SKM-1 (cell line): ENCODE measurements at regions not wholly inside any gene's neighbourhood (a gene's known extent, or its start where the extent isn't known, plus 50 kb on each side); places are given as distances from the start of the nearest gene placed in this dataset.

ENCODE experiments used
- DNase-seq: peaks from one replicate; lab custom pipeline; 2025; ENCODE audit not compliant: unreplicated experiment; lab: John Stamatoyannopoulos, UW

DNA sequence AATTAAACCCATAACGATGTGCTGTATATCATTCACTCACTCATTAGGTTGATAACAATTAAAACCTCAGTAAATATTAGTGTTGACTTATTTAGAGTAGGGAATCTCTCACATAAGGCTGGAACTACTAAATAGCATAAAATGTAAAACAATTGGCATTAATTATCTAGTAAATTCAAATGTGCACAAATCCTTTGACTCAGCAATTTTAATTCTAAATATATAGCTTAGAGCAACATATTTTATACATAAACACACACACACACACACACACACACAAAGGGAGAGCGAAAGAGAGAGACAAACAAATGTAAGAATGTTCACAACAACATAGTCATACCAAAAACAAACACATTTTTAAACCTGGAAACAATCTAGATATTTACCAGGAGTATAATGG, 443.1 kb upstream of the KCNH7 start:
- no peak for DNase-seq

DNA sequence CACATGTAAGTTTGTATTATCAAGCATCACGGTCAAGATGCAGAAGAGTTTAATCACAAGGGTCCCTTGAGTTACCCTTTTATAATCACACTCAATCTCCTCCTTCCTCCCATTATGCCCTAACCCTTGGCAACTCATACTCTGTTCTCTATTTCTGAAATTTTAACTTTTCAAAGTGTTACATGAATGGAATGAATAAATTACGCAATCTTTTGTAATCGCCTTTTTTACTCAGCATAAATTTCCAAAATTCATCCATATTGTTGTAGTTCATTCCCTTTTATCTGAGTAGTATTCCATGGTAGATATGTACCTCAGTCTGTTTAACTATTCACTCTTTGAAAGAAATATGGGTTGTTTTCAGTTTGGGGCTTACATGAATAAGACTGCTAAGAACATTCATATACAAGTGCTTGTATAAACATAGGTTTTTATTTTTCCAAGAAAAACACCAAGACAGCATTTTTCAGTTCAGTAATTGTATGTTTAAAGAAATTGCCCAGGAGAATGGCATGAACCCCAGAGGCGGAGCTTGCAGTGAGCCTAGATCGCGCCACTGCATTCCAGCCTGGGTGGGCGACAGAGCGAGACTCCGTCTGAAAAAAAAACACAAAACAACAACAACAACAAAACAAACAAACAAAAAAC, 430.9 kb upstream of the KCNH7 start:
- no peak for DNase-seq

- DNase-seq, result no peak
These were observed 428.2 kb upstream of the KCNH7 start for GRCh38 chr2:163266772-163267171.

DNA sequence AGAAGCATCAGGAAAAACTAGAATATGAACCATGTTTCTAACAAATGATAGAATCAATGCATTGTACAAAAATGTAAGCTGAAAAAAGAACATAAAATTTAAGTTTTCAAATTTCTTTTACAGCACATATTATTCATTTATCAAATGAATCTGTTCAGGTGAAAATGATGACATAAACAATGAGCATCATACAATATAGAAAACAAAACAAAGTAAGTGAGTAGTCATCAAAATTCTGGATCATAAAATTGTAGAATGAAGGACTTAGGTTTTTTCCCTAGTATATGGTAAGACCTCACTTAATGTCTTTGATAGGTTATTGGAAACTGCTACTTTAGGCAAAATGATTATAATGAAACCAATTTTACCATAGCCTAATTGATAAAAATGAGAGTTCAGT, 427.0 kb upstream of the KCNH7 start:
- DNase-seq, result no peak

- DNase-seq, result no peak
These were observed 425.8 kb upstream of the KCNH7 start for GRCh38 chr2:163264341-163264740.

DNA sequence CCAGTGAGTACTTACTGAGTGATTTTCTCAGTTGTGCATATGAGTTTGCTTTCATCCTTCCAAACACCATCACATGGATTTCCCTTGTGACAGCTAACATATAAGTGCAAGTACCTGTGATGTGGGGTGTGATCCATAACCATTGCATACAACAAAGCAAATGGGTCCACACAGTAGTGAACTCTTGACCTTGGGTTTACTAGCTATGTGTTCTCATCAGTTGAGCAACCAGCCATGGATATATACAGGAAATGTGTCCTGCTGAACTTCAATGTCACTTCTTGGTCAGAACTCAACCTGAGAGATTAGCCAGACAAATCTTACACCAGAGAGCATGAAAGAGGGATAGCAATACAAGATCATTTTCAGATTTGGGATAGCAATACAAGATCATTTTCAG, 420.9 kb upstream of the KCNH7 start:
- DNase-seq, result no peak

GRCh38 chr2:163255086-163255485, 416.5 kb upstream of the KCNH7 start:
- DNase-seq, result no peak

DNA sequence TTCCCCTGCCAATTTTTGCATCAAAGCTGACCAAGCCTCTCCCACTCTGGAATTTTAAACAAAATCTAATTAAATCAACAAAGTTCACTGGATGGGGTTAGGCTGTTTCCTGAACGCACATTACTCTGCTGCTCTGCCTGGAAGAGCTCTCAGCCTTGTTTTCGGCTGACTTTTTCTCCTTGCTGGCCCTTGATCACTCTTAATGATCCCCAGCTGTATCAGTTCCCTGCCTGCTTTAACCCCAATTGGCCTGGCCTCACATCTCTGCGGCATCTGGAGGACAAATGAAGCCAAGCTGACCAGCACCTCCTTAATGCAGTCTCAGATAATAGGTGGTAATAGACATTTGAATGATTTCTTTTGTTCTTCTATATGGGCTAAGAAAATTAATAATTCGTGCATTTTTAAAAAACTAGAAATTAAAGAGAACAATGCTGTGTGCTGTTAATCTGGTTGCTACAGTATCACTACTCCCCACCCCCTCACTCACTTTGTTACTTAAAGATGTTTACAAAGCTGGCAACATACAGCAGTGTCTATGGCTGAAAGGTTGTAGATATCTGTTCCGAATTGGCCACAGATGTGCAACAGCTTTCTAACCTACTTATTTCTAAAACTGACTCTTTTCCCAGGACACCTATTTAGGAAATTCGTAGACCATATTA, 415.2 kb upstream of the KCNH7 start:
- no peak for DNase-seq

DNA sequence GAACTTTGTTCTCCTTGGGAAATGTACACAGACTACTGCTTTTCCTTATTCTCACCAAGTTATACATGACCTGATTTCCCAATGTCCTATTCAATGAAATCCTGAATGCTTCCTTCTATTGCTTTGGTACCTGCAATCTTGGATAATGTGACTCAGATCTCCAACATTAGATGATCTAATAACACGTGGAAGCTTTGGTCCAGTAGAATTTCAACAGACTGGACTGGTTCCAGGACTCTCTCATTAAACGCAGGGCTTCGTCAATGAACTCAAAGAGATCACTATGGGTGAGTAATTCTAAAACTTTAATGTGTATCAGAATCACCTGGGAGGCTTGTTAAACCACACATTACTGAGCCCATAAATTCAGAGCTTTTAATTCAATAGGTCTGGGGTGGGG, 413.6 kb upstream of the KCNH7 start:
- no peak for DNase-seq

DNA sequence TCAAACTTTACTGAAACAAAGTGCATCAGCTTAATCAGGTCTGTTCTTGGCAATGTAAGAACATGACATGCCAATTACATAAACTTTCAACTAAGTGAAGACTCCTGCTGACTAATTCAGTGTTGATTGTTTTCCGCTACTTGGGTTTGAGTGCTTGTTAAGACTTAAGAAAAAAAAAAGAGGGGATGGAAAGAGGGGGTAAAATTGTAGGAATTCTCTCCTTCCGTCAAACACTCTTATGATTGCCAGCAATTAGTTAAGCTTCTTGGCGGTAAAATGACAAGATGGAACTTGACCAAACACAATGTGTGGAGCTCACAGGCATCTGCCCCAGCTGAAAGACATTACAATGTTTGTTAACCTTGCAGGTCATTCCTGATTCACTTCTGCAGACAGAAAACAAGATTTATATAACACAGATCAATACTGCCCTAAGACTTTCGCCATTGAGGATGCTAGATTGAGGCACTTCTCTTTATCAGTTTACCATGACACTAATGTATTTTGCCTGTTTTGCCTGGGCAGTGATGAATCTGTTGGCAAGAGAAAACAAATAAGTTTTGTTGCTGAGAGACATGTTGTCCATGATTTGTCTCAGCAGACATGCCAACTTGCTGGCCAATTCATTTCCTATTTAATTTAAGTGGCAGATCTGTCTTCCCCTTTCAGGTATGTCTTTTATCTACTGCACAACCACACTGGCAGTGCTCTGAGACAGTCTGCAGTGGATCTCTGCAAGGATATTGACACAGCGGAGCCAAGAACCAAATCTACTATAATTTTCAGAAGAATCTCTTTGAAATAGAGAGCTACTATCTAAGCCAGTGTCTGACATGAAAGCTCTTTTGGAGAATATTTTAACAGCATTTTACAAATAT, 410.0 kb upstream of the KCNH7 start:
- DNase-seq, result no peak

GRCh38 chr2:163247847-163248220, 409.3 kb upstream of the KCNH7 start:
- DNase-seq, result no peak

DNA sequence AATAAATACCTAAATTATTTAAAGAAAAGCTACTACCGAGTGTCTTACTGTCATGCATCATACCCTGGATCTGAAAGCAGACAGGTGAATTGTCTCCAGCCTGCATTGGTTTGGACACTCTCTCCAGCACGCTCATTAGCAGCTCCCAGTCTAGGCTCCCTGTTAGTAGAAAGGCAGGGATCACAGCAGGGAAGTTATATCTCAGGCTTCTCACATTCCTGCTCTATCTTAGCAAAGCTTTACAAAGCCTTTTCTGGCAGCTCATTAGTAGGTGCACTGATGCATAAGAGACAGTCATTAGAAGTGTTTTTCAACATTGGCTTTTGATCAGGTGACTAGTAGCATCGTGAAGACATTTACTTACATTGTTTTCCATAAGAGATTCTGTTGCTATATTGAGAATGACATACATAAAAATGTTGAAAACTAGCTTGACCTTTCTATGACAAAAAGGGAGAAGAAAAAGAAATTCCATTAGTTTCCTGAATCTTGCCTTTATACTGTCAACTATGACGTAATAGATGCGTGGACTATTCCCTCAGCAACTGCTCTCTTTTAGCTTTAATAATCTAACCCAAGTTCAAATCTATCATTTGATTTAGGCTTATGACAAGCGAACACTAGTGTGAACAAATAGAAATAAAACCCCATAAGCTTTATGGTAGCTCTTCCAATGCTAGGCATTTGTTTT, 408.7 kb upstream of the KCNH7 start:
- no peak for DNase-seq

- no peak for DNase-seq
These were observed 407.6 kb upstream of the KCNH7 start for GRCh38 chr2:163246135-163246534.

- DNase-seq, result no peak
These were observed 398.0 kb upstream of the KCNH7 start for GRCh38 chr2:163236553-163236952.

DNA sequence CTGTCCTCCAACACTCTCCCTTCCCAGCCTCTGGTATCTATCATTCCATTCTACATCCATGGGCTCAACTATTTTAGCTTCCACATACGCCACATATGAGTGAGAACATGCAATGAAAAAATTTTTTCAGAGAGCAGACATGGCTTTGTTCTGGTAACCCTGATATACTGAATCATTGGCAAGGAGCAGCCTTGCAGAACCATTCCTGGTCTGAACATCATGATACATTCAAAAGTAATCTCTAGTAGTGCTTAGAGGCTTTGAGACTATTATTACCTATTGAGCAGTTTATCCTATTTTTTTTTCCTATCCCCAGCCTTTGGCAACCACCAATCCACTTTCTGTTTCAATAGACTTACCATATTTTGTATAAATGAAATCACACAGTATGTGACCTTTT, 393.1 kb upstream of the KCNH7 start:
- DNase-seq, result no peak

DNA sequence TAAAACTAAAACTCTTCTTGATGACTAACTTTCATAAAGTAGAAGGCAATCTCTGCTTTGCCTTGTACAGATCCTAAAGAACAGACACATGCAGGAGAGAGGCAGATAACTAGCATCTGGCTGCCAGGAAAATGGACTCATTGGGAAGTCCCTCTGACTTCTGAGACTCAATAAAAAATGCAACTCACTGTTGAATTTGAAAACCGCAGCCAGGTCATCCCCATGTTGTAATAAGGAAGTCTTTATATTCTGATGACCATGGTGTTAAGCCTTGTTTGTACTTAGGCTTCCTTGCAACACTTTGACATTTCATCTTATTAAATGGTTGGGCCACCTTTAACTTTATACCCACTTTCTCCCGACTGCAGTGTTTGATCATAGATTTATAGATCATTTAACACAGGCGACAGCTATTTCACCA, 375.1 kb upstream of the KCNH7 start:
- no peak for DNase-seq

DNA sequence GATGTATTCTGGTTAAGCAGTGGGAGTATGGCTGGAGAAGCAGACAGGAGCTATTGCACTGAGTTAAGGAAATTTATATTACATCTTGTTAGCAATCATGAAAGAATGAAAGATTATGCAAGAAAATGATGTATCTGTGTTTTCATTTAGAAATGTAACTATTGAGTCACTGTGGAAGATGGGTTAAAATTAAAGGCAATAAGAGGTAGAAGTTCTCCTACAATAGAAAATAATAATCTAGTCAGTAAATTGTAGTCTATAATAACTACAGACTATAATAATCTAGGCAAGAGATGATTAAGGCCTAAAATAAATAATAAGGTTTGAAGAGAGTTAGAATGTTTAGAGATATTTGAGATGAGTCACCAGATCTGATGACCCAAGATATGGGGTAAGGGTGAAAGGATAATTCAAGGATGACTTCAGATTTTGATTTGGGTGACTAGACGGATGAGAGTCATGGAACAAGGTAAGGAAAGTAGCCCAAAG, 371.9 kb upstream of the KCNH7 start:
- no peak for DNase-seq

DNA sequence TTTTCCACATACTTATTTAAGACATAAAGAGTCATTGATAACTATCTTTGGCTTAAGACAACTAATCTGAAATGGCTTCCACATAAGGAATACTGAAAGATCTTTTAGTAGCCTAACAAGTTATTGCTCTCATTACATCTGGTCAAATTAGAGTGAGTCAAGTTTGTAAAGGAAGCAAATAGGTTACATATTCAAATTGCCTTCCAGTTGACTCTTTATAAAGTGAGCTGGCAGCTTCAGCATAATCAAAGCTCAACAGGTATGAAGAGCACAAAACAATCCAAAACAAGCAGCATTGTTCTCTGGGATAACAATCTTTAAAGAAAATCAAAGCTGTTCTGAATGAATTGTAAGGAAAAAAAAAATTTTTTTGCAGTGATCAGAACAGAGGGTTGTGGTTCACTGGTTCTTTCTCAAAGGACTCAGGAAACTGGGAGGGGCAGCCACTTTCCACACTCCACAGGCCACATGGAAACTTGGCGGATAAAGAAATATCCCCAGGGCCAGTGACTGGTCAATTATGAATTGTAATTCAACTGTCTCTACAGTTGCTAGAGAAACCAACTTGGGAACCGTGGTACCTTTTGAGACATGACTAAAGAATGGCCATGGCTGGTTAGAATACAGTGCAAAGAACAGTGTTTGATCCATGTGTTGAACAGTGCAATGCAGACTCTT, 369.3 kb upstream of the KCNH7 start:
- DNase-seq, result no peak

- no peak for DNase-seq
These were observed 367.2 kb upstream of the KCNH7 start for GRCh38 chr2:163205589-163206254.

DNA sequence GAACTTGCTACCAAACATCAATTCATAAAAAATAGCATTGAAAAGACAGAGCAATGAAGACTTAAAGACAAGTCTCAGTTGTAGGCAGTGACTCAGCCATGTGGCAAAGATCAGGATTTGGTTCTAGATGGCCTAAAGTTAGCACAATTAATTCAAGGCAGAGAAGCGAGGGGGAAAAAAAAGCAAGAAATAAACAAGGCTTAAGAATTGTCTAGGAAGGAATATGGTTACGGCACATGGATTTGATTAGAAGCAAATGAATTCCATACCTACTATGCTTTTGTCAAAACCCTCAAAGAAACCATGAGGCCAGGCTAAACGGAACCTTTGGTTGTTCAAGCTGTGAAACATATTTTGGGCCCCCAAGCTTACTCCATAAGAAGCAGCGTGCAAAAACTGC, 362.2 kb upstream of the KCNH7 start:
- no peak for DNase-seq
